Panc1 (cell line): ENCODE measurements at regions not wholly inside any gene's neighbourhood (a gene's known extent, or its start where the extent isn't known, plus 50 kb on each side); places are given as distances from the start of the nearest gene placed in this dataset.

Experiments
- ATAC-seq: fragments of 200-7000 bp; cut with Tn5 transposase; 2 replicates; pipeline ENCODE4 v1.9.1; 2020; ENCODE audit warnings: mild to moderate bottlenecking, moderate library complexity
- BruUV-seq: library from RNA; stranded (reverse); fragments of 400-500 nt; replicated peaks from 2 replicates; lab custom pipeline; 2021; lab: Mats Ljungman, UMichigan
- CTCF ChIA-PET: fragments of 300-600 bp; sonication (Branson Sonifier 250); formaldehyde crosslinking; loops from one replicate; lab custom pipeline; 2022; ENCODE audit warnings: antibody characterized with exemption; lab: Charles Lee
- POLR2A ChIA-PET: fragments of 300-600 bp; sonication (Branson Sonifier 250); formaldehyde crosslinking; loops from one replicate; lab custom pipeline; 2022; ENCODE audit warnings: antibody characterized with exemption; lab: Charles Lee
- DNase-seq: peaks from one replicate; pipeline ENCODE4 v3.0.0-alpha.2; 2010; ENCODE audit warnings: low read depth, low spot score
- H3K27ac ChIP-seq: 2 replicates; pipeline ENCODE4 v1.5.1; 2011; ENCODE audit warnings: mild to moderate bottlenecking, low read length, inconsistent platforms
- H3K27me3 ChIP-seq: fragments of 200-500 bp; sonication (Bioruptor generic); 2 replicates; pipeline ENCODE4 v1.6.0; 2014; ENCODE audit warnings: low read length, inconsistent platforms; ENCODE audit not compliant: control insufficient read depth, insufficient read depth
- H3K36me3 ChIP-seq: fragments of 200-500 bp; sonication (Bioruptor generic); 2 replicates; pipeline ENCODE4 v1.5.1; 2014; ENCODE audit warnings: inconsistent platforms, mild to moderate bottlenecking, low read length, moderate library complexity; ENCODE audit not compliant: control insufficient read depth, insufficient read depth
- H3K4me1 ChIP-seq: 2 replicates; pipeline ENCODE4 v1.5.1; 2011; ENCODE audit warnings: inconsistent platforms, mild to moderate bottlenecking, low read length, moderate library complexity; ENCODE audit not compliant: control insufficient read depth, insufficient read depth
- H3K4me3 ChIP-seq, 2 experiments: 2 replicates each; pipeline ENCODE4 v1.5.1; 2011 to 2012; ENCODE audit warnings: low read depth in 2 of 2, low read length in 2 of 2, mild to moderate bottlenecking in 2 of 2, inconsistent platforms in 1 of 2, moderate library complexity in 1 of 2
- H3K9me3 ChIP-seq: fragments of 200-500 bp; sonication (Bioruptor generic); 2 replicates; pipeline ENCODE4 v1.5.1; 2014; ENCODE audit warnings: low read depth, mild to moderate bottlenecking, inconsistent platforms, low read length, moderate library complexity; ENCODE audit not compliant: control insufficient read depth, insufficient read depth
- POLR2AphosphoS5 ChIP-seq: IDR thresholded peaks from 2 replicates; pipeline ENCODE4 v1.6.1; 2012; ENCODE audit warnings: mild to moderate bottlenecking, low read depth, low read length, moderate library complexity
- SIN3A ChIP-seq: IDR thresholded peaks from 2 replicates; pipeline ENCODE4 v1.6.1; 2012; ENCODE audit warnings: low read depth, mild to moderate bottlenecking, low read length, moderate library complexity, borderline replicate concordance; ENCODE audit not compliant: insufficient read depth
- TCF7L2 ChIP-seq: IDR thresholded peaks from 2 replicates; pipeline ENCODE4 v1.6.1; 2011; ENCODE audit warnings: mild to moderate bottlenecking, low read depth, low read length, inconsistent platforms
- in situ Hi-C: cut with HindIII; loops from 2 replicates; pipeline ENCODE4 v1.10.0; 2016; ENCODE audit warnings: low sequenced_read_pairs, low pct_unique_long_range_greater_than_20kb
- intact Hi-C: fragments of 100-400 bp; cut with micrococcal nuclease; formaldehyde crosslinking; loops from one replicate; pipeline ENCODE4 v1.10.0; 2022; ENCODE audit not compliant: unreplicated experiment
- TF ChIP-seq, protein P1 (sequence below), 2 experiments: IDR thresholded peaks; 2 replicates each; pipeline ENCODE4 v1.6.1; 2011 to 2012; ENCODE audit warnings: low read depth in 2 of 2, control low read depth in 1 of 2, low read length in 1 of 2, mild to moderate bottlenecking in 1 of 2, moderate library complexity in 1 of 2; ENCODE audit not compliant: insufficient read depth in 1 of 2
- TF ChIP-seq, protein P2 (sequence below): fragments of 450-650 bp; IDR thresholded peaks from 2 replicates; pipeline ENCODE4 v1.5.1; 2017; ENCODE audit warnings: mild to moderate bottlenecking

DNA sequence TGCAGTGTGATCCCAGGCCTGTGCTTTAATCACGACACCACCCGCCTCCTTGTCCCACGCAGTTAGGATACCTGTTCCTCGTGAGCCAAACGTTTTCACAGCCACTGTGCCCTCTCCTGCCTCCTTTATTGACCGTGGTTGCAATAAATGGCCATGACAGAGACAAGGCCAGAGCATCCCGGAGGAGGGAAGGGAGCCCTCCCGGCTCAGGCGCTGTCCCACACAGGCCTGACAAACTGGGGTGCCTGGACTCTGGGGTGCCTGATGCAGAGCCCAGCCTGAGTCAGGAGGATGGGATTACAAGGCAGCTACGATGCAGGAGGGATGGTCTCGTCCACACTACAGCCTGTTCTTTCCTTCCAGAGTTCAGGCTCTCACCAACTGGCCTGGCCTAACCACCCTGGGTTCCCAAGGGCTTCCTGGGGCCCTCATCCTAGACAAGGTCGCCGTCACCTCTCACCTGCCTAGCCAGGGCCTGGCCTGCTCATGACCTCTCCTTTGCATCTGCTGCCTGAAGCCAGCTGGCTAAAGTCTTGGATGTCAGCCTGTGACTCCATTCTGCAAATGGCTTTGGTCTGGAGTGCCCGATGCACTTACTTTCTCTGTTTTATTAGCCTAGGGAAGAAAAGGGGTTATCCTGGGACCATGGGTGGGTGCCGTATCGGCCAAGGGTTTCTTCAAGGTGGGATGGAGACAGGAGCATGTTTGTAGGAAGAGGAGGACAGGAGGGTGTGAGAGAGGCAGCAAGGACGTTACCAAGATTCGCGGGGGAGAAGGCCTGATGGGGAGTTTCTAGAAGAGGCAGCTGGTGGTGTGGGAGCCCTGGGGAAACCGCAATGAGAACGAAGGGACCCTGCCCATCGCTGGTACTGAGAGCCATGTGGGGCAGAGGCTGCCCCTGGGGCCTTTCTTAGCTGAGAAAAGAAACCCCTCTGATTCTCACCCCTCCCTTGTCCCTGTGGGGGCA lies 234.3 kb upstream of the TNRC6C start:
- peaks cover 2% of the 10 kb centered on the region for H3K27me3 ChIP-seq
- CTCF ChIA-PET: interaction anchor here (0.6 kb wide), 1 partner anchor 34 kb away, joined by 3 read pairs; no protein-coding TSS in a partner anchor

DNA sequence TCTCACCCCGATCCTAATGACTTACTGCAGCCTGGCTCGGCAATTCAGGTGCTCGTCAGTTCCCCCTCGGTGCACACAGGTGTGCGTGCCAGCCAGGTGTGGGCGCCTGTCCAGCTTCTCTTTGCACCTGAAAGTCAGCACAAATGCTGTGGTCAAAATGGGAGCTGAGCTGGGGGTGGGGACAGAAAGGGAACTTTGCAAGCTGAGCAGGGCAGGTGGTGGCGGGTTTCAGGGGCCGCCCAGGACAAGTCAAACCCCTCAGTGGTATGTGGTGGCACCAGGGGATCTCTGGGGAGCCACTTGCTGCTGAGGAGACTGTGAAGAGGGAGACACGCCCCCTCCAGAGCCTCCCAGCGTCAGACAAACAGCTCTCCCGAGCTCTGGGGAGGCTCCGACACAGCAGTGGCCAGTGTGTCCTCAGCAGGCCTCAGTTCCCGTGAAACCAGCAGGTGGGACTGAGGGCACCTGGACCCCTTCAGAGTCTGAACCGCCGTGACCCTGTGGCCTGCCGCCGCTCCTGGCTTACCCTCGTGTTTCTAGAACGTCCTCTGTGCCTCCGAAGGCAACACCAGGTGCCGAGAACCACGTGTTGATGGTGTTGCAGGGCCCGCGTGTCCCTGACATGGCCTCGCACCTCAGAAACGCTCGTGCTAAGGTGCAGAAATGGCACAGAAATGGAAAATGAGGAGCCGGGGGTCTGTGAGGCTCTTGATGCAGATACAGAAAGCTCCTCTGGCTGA lies 233.5 kb upstream of the TNRC6C start:
- Histone ChIP-seq H3K36me3 (no peaks in the 10 kb centered on the region), H3K27me3 (peaks cover 2% of the 10 kb centered on the region), H3K27ac (no peak overlapping the region), H3K4me1 (no peaks in the 10 kb centered on the region), H3K9me3 (no peaks in the 10 kb centered on the region), H3K4me3 (no peak overlapping the region)
- DNase-seq: no peak
- ChIA-PET POLR2A (no interaction called here), CTCF (interaction anchor here (0.6 kb wide), 1 partner anchor 35 kb away, joined by 3 read pairs; no protein-coding TSS in a partner anchor)
- BruUV-seq: no TSS peak
- intact Hi-C loops: no loop called here
- no peak for ATAC-seq
- in situ Hi-C loops: no loop called here
- TF ChIP-seq TCF7L2: no peak
- TF ChIP-seq, protein P1, sequence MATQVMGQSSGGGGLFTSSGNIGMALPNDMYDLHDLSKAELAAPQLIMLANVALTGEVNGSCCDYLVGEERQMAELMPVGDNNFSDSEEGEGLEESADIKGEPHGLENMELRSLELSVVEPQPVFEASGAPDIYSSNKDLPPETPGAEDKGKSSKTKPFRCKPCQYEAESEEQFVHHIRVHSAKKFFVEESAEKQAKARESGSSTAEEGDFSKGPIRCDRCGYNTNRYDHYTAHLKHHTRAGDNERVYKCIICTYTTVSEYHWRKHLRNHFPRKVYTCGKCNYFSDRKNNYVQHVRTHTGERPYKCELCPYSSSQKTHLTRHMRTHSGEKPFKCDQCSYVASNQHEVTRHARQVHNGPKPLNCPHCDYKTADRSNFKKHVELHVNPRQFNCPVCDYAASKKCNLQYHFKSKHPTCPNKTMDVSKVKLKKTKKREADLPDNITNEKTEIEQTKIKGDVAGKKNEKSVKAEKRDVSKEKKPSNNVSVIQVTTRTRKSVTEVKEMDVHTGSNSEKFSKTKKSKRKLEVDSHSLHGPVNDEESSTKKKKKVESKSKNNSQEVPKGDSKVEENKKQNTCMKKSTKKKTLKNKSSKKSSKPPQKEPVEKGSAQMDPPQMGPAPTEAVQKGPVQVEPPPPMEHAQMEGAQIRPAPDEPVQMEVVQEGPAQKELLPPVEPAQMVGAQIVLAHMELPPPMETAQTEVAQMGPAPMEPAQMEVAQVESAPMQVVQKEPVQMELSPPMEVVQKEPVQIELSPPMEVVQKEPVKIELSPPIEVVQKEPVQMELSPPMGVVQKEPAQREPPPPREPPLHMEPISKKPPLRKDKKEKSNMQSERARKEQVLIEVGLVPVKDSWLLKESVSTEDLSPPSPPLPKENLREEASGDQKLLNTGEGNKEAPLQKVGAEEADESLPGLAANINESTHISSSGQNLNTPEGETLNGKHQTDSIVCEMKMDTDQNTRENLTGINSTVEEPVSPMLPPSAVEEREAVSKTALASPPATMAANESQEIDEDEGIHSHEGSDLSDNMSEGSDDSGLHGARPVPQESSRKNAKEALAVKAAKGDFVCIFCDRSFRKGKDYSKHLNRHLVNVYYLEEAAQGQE (IDR thresholded peaks at IDR 0.05; ENCODE audit: insufficient read depth in 1 of 2, low read depth in 2 of 2, low read length in 1 of 2): no peak
- no peak for TF ChIP-seq SIN3A
- TF ChIP-seq, protein P2, sequence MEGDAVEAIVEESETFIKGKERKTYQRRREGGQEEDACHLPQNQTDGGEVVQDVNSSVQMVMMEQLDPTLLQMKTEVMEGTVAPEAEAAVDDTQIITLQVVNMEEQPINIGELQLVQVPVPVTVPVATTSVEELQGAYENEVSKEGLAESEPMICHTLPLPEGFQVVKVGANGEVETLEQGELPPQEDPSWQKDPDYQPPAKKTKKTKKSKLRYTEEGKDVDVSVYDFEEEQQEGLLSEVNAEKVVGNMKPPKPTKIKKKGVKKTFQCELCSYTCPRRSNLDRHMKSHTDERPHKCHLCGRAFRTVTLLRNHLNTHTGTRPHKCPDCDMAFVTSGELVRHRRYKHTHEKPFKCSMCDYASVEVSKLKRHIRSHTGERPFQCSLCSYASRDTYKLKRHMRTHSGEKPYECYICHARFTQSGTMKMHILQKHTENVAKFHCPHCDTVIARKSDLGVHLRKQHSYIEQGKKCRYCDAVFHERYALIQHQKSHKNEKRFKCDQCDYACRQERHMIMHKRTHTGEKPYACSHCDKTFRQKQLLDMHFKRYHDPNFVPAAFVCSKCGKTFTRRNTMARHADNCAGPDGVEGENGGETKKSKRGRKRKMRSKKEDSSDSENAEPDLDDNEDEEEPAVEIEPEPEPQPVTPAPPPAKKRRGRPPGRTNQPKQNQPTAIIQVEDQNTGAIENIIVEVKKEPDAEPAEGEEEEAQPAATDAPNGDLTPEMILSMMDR: no peak
- TF ChIP-seq POLR2AphosphoS5: no peak

More for the DNA sequence above, 234.3 kb upstream of the TNRC6C start:
- no peaks in the 10 kb centered on the region for H3K9me3 ChIP-seq
- TF ChIP-seq, protein P1 (IDR thresholded peaks at IDR 0.05; ENCODE audit: insufficient read depth in 1 of 2, low read depth in 2 of 2, low read length in 1 of 2): no peak
- TF ChIP-seq SIN3A (no peak), POLR2AphosphoS5 (no peak), TCF7L2 (no peak)
- TF ChIP-seq, protein P2: no peak
- no TSS peak for BruUV-seq
- H3K27ac ChIP-seq: no peak overlapping the region
- in situ Hi-C loops (no loop called here), intact Hi-C loops (no loop called here)
- DNase-seq (no peak), ATAC-seq (peak; percentile 19; the same call in 1 of the 2 replicates)
- no peak overlapping the region for H3K4me3 ChIP-seq
- POLR2A ChIA-PET: no interaction called here
- H3K4me1 ChIP-seq: no peaks in the 10 kb centered on the region
- no peaks in the 10 kb centered on the region for H3K36me3 ChIP-seq
